ENCODE measurements at regions not wholly inside any gene's neighbourhood (a gene's known extent, or its start where the extent isn't known, plus 50 kb on each side); places are given as distances from the start of the nearest gene placed in this dataset.
"Not testable (repeated sequence)": the region's sequence is repeated elsewhere in the genome, so short reads cannot be mapped to it uniquely, and the experiment has no call there.

- DNase-seq: no peak
Observed at GRCh38 chr9:28942941-28943340, 1369.7 kb upstream of the C9orf72 start.

GRCh38 chr9:28946648-28947047 is 1373.4 kb upstream of the C9orf72 start:
- no peak for DNase-seq

- no peak for DNase-seq
Observed at GRCh38 chr9:28951945-28952344, 1378.7 kb upstream of the C9orf72 start.

- no peak for DNase-seq
Observed at GRCh38 chr9:28956116-28956880, 1383.0 kb upstream of the C9orf72 start.

GRCh38 chr9:28960602-28961001 is 1387.3 kb upstream of the C9orf72 start:
- no peak for DNase-seq

- no peak for DNase-seq
Observed at GRCh38 chr9:28961623-28962022, 1388.3 kb upstream of the C9orf72 start.

GRCh38 chr9:28967226-28967625 is 1393.9 kb upstream of the C9orf72 start:
- no peak for DNase-seq

- DNase-seq: no peak
Observed at GRCh38 chr9:28970241-28970654, 1397.0 kb upstream of the C9orf72 start.

GRCh38 chr9:28971881-28972280 is 1398.6 kb upstream of the C9orf72 start:
- DNase-seq: no peak

- no peak for DNase-seq
Observed at GRCh38 chr9:28976250-28976649, 1403.0 kb upstream of the C9orf72 start.

- DNase-seq: no peak
Observed at GRCh38 chr9:28976684-28977083, 1403.4 kb upstream of the C9orf72 start.

GRCh38 chr9:28981129-28981528 is 1407.8 kb upstream of the C9orf72 start:
- DNase-seq: no peak

GRCh38 chr9:28981711-28982110 is 1408.4 kb upstream of the C9orf72 start:
- DNase-seq: no peak

GRCh38 chr9:28984016-28984415 is 1410.7 kb upstream of the C9orf72 start:
- DNase-seq: no peak

- not testable (repeated sequence) for DNase-seq
Observed at GRCh38 chr9:28990009-28990408, 1416.7 kb upstream of the C9orf72 start.

GRCh38 chr9:28999057-28999456 is 1425.8 kb upstream of the C9orf72 start:
- DNase-seq: no peak

- no peak for DNase-seq
Observed at GRCh38 chr9:28999806-29000205, 1426.5 kb upstream of the C9orf72 start.

- DNase-seq: no peak
Observed at GRCh38 chr9:29001006-29001405, 1427.7 kb upstream of the C9orf72 start.

GRCh38 chr9:29004988-29005387 is 1431.7 kb upstream of the C9orf72 start:
- DNase-seq: no peak

GRCh38 chr9:29006628-29007027 is 1433.3 kb upstream of the C9orf72 start:
- no peak for DNase-seq

GRCh38 chr9:29012911-29013310 is 1439.6 kb upstream of the C9orf72 start:
- DNase-seq: no peak

GRCh38 chr9:29021632-29022031 is 1448.4 kb upstream of the C9orf72 start:
- no peak for DNase-seq

- no peak for DNase-seq
Observed at GRCh38 chr9:29038332-29038731, 1465.1 kb upstream of the C9orf72 start.

GRCh38 chr9:29039258-29039657 is 1466.0 kb upstream of the C9orf72 start:
- no peak for DNase-seq

- DNase-seq: no peak
Observed at GRCh38 chr9:29043072-29043471, 1469.8 kb upstream of the C9orf72 start.
